ENCODE measurements at regions not wholly inside any gene's neighbourhood (a gene's known extent, or its start where the extent isn't known, plus 50 kb on each side); places are given as distances from the start of the nearest gene placed in this dataset.

- Histone ChIP-seq H3K4me1 (no peaks in the 10 kb centered on the region), H3K9me3 (no peaks in the 10 kb centered on the region), H3K4me3 (no peak overlapping the region), H3K4me2 (no peak overlapping the region), H3K27ac (no peak overlapping the region)
- CTCF ChIA-PET = no interaction called here
- WGBS (ENCODE audit: missing lambda C conversion rate) = 23% methylated on average over 2 of the region's 3 CpGs
- TF ChIP-seq EHMT2 (IDR thresholded peaks at IDR 0.05; ENCODE audit: low read depth) (no peak), SMC3 (IDR thresholded peaks at IDR 0.05) (no peak), CBX8 (IDR thresholded peaks at IDR 0.05) (no peak), RNF2 (IDR thresholded peaks at IDR 0.05; ENCODE audit: borderline replicate concordance, low read depth) (no peak), NPAS2 (CRISPR knock-in tag; IDR thresholded peaks at IDR 0.05; ENCODE audit: borderline replicate concordance) (no peak), ZC3H11A (IDR thresholded peaks at IDR 0.05) (no peak), NFE2L2 (conservative IDR thresholded peaks at IDR 0.05; ENCODE audit: low read length) (no peak), JUNB (IDR thresholded peaks at IDR 0.05) (no peak), HMGXB4 (CRISPR knock-in tag; IDR thresholded peaks at IDR 0.05; ENCODE audit: borderline replicate concordance) (no peak), CEBPB (IDR thresholded peaks at IDR 0.05) (no peak), POLR2A (IDR thresholded peaks at IDR 0.05; ENCODE audit: low read length) (no peak), RCOR1 (IDR thresholded peaks at IDR 0.05; ENCODE audit: low read depth, low read length) (no peak), GATA3 (IDR thresholded peaks at IDR 0.05; ENCODE audit: borderline replicate concordance) (no peak), MAX (IDR thresholded peaks at IDR 0.05) (no peak), PHF8 (IDR thresholded peaks at IDR 0.05; ENCODE audit: borderline replicate concordance, low read depth) (no peak), FOXS1 (CRISPR knock-in tag; IDR thresholded peaks at IDR 0.05) (no peak), ESRRA (IDR thresholded peaks at IDR 0.05; ENCODE audit: borderline replicate concordance, low read length) (no peak), CBX2 (IDR thresholded peaks at IDR 0.05; ENCODE audit: borderline replicate concordance, low read depth) (no peak), REST (IDR thresholded peaks at IDR 0.05) (no peak), SREBF2 (IDR thresholded peaks at IDR 0.05) (no peak)
- POLR2A ChIA-PET = no interaction called here
- FAIRE-seq (no peak), DNase-seq (ENCODE audit: low read depth in 1 of 2, low spot score in 1 of 2) (no peak), ATAC-seq (no peak)
These were observed 1619.0 kb downstream of the STIM2 start for GRCh38 chr4:28479666-28480065.

GRCh38 chr4:28481565-28481964, 1620.9 kb downstream of the STIM2 start:
- no peaks in the 10 kb centered on the region for H3K9me3 ChIP-seq
- no peak overlapping the region for H3K4me2 ChIP-seq
- ChIA-PET CTCF (no interaction called here), POLR2A (no interaction called here)
- 49% methylated on average over 4 of the region's 4 CpGs for WGBS (ENCODE audit: missing lambda C conversion rate)
- ATAC-seq = no peak
- TF ChIP-seq RARB (CRISPR knock-in tag; IDR thresholded peaks at IDR 0.05) (no peak), EHMT2 (IDR thresholded peaks at IDR 0.05; ENCODE audit: low read depth) (no peak), KDM1A (IDR thresholded peaks at IDR 0.05; ENCODE audit: low read depth) (no peak), CHD4 (IDR thresholded peaks at IDR 0.05; ENCODE audit: borderline replicate concordance) (no peak), NR3C1 (IDR thresholded peaks at IDR 0.05) (no peak), TFCP2L1 (CRISPR knock-in tag; IDR thresholded peaks at IDR 0.05) (no peak), POLR2AphosphoS2 (conservative IDR thresholded peaks at IDR 0.05; ENCODE audit: low read length) (no peak), CHD2 (IDR thresholded peaks at IDR 0.05; ENCODE audit: low read length, partially characterized antibody) (no peak), ZSCAN20 (CRISPR knock-in tag; IDR thresholded peaks at IDR 0.05) (no peak)
- no peak overlapping the region for H3K27ac ChIP-seq
- no peaks in the 10 kb centered on the region for H3K4me1 ChIP-seq
- FAIRE-seq = no peak
- DNase-seq (ENCODE audit: low read depth in 1 of 2, low spot score in 1 of 2) = no peak
- no peak overlapping the region for H3K4me3 ChIP-seq
